SK-N-SH treated with all-trans-retinoic acid at 6 μM for 48 hours (cell line): ENCODE measurements at regions not wholly inside any gene's neighbourhood (a gene's known extent, or its start where the extent isn't known, plus 50 kb on each side); places are given as distances from the start of the nearest gene placed in this dataset.

Experiments used
- ATAC-seq: fragments of 200-7000 bp; cut with Tn5 transposase; 3 replicates; pipeline ENCODE4 v1.9.1; 2020; ENCODE audit warnings: mild to moderate bottlenecking, moderate library complexity
- ARNTL ChIP-seq: fragments of 450-650 bp; formaldehyde crosslinking; IDR thresholded peaks from 2 replicates; pipeline ENCODE4 v1.5.0; 2020; ENCODE audit warnings: low read depth, mild to moderate bottlenecking, moderate library complexity, borderline replicate concordance
- BACH2 ChIP-seq: fragments of 250-450 bp; sonication (Bioruptor Pico); IDR thresholded peaks from 2 replicates; pipeline ENCODE4 v1.9.0; 2021; ENCODE audit warnings: mild to moderate bottlenecking, borderline replicate concordance
- CREB5 ChIP-seq: fragments of 250-450 bp; sonication (Bioruptor Pico); IDR thresholded peaks from 2 replicates; pipeline ENCODE4 v1.5.1; 2020; ENCODE audit warnings: low read depth, mild to moderate bottlenecking, moderate library complexity
- CSDC2 ChIP-seq: fragments of 250-450 bp; sonication (Bioruptor Pico); IDR thresholded peaks from 2 replicates; pipeline ENCODE4 v1.5.0; 2020; ENCODE audit warnings: mild to moderate bottlenecking, moderate library complexity
- ESRRG ChIP-seq: fragments of 250-450 bp; sonication (Bioruptor Pico); IDR thresholded peaks from 2 replicates; pipeline ENCODE4 v1.6.1; 2021; ENCODE audit warnings: mild to moderate bottlenecking
- ISL1 ChIP-seq: fragments of 250-450 bp; sonication (Bioruptor Pico); IDR thresholded peaks from 2 replicates; pipeline ENCODE4 v2.1.2; 2022; ENCODE audit warnings: mild to moderate bottlenecking, moderate library complexity
- OSR1 ChIP-seq: fragments of 250-450 bp; sonication (Bioruptor Pico); IDR thresholded peaks from 2 replicates; pipeline ENCODE4 v1.8.0; 2022; ENCODE audit warnings: moderate library complexity, mild to moderate bottlenecking, inconsistent platforms
- PATZ1 ChIP-seq: fragments of 250-450 bp; sonication (Bioruptor Pico); IDR thresholded peaks from 2 replicates; pipeline ENCODE4 v1.8.0; 2020; ENCODE audit warnings: mild to moderate bottlenecking, moderate library complexity, borderline replicate concordance
- POU6F1 ChIP-seq: fragments of 250-450 bp; sonication (Bioruptor Pico); IDR thresholded peaks from 2 replicates; pipeline ENCODE4 v1.8.0; 2021; ENCODE audit warnings: low read depth, mild to moderate bottlenecking, moderate library complexity, borderline replicate concordance
- PPARA ChIP-seq: fragments of 250-450 bp; sonication (Bioruptor Pico); IDR thresholded peaks from 2 replicates; pipeline ENCODE4 v1.5.0; 2020; ENCODE audit warnings: mild to moderate bottlenecking, borderline replicate concordance
- RARB ChIP-seq: fragments of 250-450 bp; sonication (Bioruptor Pico); IDR thresholded peaks from 2 replicates; pipeline ENCODE4 v1.8.0; 2021; ENCODE audit warnings: mild to moderate bottlenecking, moderate library complexity
- SNAI2 ChIP-seq: fragments of 250-450 bp; sonication (Bioruptor Pico); IDR thresholded peaks from 2 replicates; pipeline ENCODE4 v1.5.0; 2020; ENCODE audit warnings: mild to moderate bottlenecking, moderate library complexity
- TCF4 ChIP-seq: fragments of 250-450 bp; sonication (Bioruptor Pico); IDR thresholded peaks from 2 replicates; pipeline ENCODE4 v1.8.0; 2021; ENCODE audit warnings: mild to moderate bottlenecking, moderate library complexity, borderline replicate concordance
- TOX ChIP-seq: fragments of 250-450 bp; sonication (Bioruptor Pico); IDR thresholded peaks from 2 replicates; pipeline ENCODE4 v1.8.0; 2021; ENCODE audit warnings: mild to moderate bottlenecking, moderate library complexity, borderline replicate concordance
- TSHZ2 ChIP-seq: fragments of 250-450 bp; sonication (Bioruptor Pico); IDR thresholded peaks from 2 replicates; pipeline ENCODE4 v1.5.0; 2020; ENCODE audit warnings: mild to moderate bottlenecking, moderate library complexity
- ZC3H10 ChIP-seq: fragments of 250-450 bp; sonication (Bioruptor Pico); IDR thresholded peaks from 2 replicates; pipeline ENCODE4 v1.5.1; 2021; ENCODE audit warnings: mild to moderate bottlenecking, moderate library complexity
- ZFP3 ChIP-seq: fragments of 250-450 bp; sonication (Bioruptor Pico); IDR thresholded peaks from 2 replicates; pipeline ENCODE4 v1.5.0; 2020; ENCODE audit warnings: mild to moderate bottlenecking, moderate library complexity
- ZNF565 ChIP-seq: fragments of 450-650 bp; formaldehyde crosslinking; conservative IDR thresholded peaks from 2 replicates; pipeline ENCODE4 v1.5.0; 2020; ENCODE audit warnings: low read depth, mild to moderate bottlenecking, moderate library complexity
- ZNF70 ChIP-seq: fragments of 450-650 bp; formaldehyde crosslinking; IDR thresholded peaks from 2 replicates; pipeline ENCODE4 v1.5.0; 2020; ENCODE audit warnings: mild to moderate bottlenecking, moderate library complexity
- ZNF8 ChIP-seq: fragments of 450-650 bp; formaldehyde crosslinking; IDR thresholded peaks from 2 replicates; pipeline ENCODE4 v1.5.0; 2020; ENCODE audit warnings: mild to moderate bottlenecking, moderate library complexity

- TF ChIP-seq OSR1 (CRISPR knock-in tag) (no peak), TCF4 (CRISPR knock-in tag) (no peak), BACH2 (CRISPR knock-in tag) (no peak), ZC3H10 (CRISPR knock-in tag) (no peak), RARB (CRISPR knock-in tag) (no peak), ARNTL (no peak), ZNF70 (CRISPR knock-in tag) (no peak), ZNF565 (no peak), PATZ1 (CRISPR knock-in tag) (no peak)
- ATAC-seq = no peak
Measured at GRCh38 chr14:53875324-53875897, 81.2 kb downstream of the BMP4 start.

- no peak for ATAC-seq
- TF ChIP-seq TSHZ2 (CRISPR knock-in tag) = no peak
- no peak for TF ChIP-seq ZNF8 (CRISPR knock-in tag)
- no peak for TF ChIP-seq CREB5
- no peak for TF ChIP-seq BACH2 (CRISPR knock-in tag)
- no peak for TF ChIP-seq ZFP3 (CRISPR knock-in tag)
- TF ChIP-seq ZNF70 (CRISPR knock-in tag) = no peak
- TF ChIP-seq ISL1 (CRISPR knock-in tag) = no peak
- TF ChIP-seq TOX (CRISPR knock-in tag) = no peak
- no peak for TF ChIP-seq PPARA
- no peak for TF ChIP-seq PATZ1 (CRISPR knock-in tag)
- TF ChIP-seq POU6F1 (CRISPR knock-in tag) = no peak
- no peak for TF ChIP-seq RARB (CRISPR knock-in tag)
- no peak for TF ChIP-seq SNAI2 (CRISPR knock-in tag)
- no peak for TF ChIP-seq CSDC2 (CRISPR knock-in tag)
- no peak for TF ChIP-seq ESRRG (CRISPR knock-in tag)
Measured at GRCh38 chr14:53874704-53875103, 81.9 kb downstream of the BMP4 start.

- TF ChIP-seq ZC3H10 (CRISPR knock-in tag) (no peak), POU6F1 (CRISPR knock-in tag) (no peak), CREB5 (no peak), ZNF565 (no peak), CSDC2 (CRISPR knock-in tag) (no peak)
- TF ChIP-seq, all 23 proteins: peak for 0
- no peak for ATAC-seq
Measured at GRCh38 chr14:53872681-53873089, 83.9 kb downstream of the BMP4 start.
